ENCODE measurements at regions not wholly inside any gene's neighbourhood (a gene's known extent, or its start where the extent isn't known, plus 50 kb on each side); places are given as distances from the start of the nearest gene placed in this dataset.

DNA sequence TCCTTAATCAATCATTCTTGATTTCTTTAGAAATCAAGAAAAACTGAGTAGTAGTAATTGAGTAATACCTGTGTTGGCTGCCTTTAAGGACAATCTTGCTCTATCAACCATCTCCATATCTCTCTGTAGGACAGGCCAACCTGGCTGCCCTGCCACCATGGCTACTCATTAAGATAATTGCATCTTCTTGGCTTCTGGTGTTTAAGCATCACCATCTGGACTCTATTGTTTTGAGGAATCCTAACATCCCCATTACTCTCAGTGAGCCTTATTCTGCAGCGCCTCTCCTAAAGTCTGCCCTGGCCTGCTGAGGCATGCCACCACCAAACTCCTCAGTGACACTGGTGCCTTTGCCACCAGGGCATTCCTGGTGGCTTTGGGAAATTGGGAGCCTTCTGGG, 442.6 kb upstream of the ZNF507 start:
- Histone ChIP-seq H3K36me3 (ENCODE audit: control insufficient read depth, insufficient read depth, low read length) (no peaks in the 10 kb centered on the region), H3K4me3 (ENCODE audit: low read depth, low read length) (no peak overlapping the region), H3K27me3 (ENCODE audit: control insufficient read depth, insufficient read depth, low read length) (no peaks in the 10 kb centered on the region)
- no peak for DNase-seq (ENCODE audit: low read depth)
- CTCF ChIA-PET: no interaction called here
- TF ChIP-seq, protein P1, sequence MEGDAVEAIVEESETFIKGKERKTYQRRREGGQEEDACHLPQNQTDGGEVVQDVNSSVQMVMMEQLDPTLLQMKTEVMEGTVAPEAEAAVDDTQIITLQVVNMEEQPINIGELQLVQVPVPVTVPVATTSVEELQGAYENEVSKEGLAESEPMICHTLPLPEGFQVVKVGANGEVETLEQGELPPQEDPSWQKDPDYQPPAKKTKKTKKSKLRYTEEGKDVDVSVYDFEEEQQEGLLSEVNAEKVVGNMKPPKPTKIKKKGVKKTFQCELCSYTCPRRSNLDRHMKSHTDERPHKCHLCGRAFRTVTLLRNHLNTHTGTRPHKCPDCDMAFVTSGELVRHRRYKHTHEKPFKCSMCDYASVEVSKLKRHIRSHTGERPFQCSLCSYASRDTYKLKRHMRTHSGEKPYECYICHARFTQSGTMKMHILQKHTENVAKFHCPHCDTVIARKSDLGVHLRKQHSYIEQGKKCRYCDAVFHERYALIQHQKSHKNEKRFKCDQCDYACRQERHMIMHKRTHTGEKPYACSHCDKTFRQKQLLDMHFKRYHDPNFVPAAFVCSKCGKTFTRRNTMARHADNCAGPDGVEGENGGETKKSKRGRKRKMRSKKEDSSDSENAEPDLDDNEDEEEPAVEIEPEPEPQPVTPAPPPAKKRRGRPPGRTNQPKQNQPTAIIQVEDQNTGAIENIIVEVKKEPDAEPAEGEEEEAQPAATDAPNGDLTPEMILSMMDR (IDR thresholded peaks at IDR 0.05; ENCODE audit: insufficient read depth, low read depth, low read length): no peak
- POLR2A ChIA-PET: no interaction called here

GRCh38 chr19:31903979-31904378, 441.4 kb upstream of the ZNF507 start:
- TF ChIP-seq, protein P1 (IDR thresholded peaks at IDR 0.05; ENCODE audit: insufficient read depth, low read depth, low read length): no peak
- Histone ChIP-seq H3K4me3 (ENCODE audit: low read depth, low read length) (no peak overlapping the region), H3K36me3 (ENCODE audit: control insufficient read depth, insufficient read depth, low read length) (no peaks in the 10 kb centered on the region), H3K27me3 (ENCODE audit: control insufficient read depth, insufficient read depth, low read length) (no peaks in the 10 kb centered on the region)
- no peak for DNase-seq (ENCODE audit: low read depth)
- POLR2A ChIA-PET: no interaction called here
- CTCF ChIA-PET: no interaction called here

DNA sequence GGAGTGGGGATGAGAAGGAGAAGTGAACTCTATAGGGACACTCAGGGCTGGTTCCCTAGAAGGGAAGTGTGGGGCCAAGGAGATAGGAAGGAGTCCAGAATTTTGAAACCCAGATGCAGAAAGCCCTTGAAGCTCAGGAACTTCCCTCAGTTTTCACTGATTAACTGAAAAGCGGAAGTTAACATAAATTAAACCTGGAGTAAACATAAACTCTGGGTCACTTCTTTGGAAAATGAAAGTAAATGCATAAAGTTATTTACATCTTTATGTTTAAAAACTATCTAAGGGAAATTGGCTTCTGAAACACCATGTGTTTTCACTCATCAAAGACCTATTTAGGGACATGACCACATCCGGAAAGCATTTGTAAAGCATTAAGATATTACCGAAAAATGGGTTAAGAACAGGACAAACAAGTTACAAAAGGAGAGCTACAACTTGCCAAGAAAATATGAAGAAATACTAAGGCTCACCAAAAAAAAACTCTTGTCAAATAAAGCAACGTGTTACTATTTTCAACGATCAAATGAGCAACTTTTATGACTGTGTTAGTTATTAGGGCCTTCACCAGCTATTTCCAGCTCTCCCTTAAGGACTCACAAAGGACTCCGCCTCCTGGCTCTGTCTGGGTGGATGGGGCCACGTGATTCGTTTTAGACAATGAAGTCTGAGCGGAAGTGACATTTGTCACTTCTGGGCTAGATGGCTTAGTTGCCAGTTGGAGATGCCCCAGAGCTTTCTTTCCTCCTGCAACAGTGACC, 439.1 kb upstream of the ZNF507 start:
- DNase-seq (ENCODE audit: low read depth): no peak
- TF ChIP-seq, protein P1 (IDR thresholded peaks at IDR 0.05; ENCODE audit: insufficient read depth, low read depth, low read length): no peak
- Histone ChIP-seq H3K4me3 (ENCODE audit: low read depth, low read length) (no peak overlapping the region), H3K27me3 (ENCODE audit: control insufficient read depth, insufficient read depth, low read length) (no peaks in the 10 kb centered on the region), H3K36me3 (ENCODE audit: control insufficient read depth, insufficient read depth, low read length) (no peaks in the 10 kb centered on the region)
- ChIA-PET CTCF (interaction anchor here (0.6 kb wide), 1 partner anchor 129 kb away, joined by 6 read pairs; no protein-coding TSS in a partner anchor), POLR2A (no interaction called here)

DNA sequence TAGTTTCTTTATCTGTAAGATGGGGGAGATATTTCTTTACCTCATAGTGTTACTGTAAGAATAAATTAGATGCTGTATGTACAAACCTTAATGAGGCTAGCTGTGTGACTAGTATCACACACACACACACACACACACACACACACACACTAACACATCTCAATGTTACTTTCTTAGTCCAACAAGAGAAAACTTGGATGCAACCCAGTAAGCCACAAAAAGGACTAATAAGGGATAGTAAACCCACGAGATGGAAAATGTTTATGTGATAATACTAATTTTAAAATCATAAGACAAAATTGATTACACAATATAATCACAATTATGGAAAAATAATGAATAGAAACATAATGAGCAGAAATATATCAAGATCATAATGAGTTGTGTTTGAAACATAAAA, 437.7 kb upstream of the ZNF507 start:
- ChIA-PET CTCF (interaction anchor here (0.5 kb wide), 1 partner anchor 107 kb away, joined by 3 read pairs; no protein-coding TSS in a partner anchor), POLR2A (no interaction called here)
- no peak for DNase-seq (ENCODE audit: low read depth)
- no peaks in the 10 kb centered on the region for H3K27me3 ChIP-seq (ENCODE audit: control insufficient read depth, insufficient read depth, low read length)
- TF ChIP-seq, protein P1 (IDR thresholded peaks at IDR 0.05; ENCODE audit: insufficient read depth, low read depth, low read length): no peak
- H3K36me3 ChIP-seq (ENCODE audit: control insufficient read depth, insufficient read depth, low read length): no peaks in the 10 kb centered on the region
- H3K4me3 ChIP-seq (ENCODE audit: low read depth, low read length): no peak overlapping the region

DNA sequence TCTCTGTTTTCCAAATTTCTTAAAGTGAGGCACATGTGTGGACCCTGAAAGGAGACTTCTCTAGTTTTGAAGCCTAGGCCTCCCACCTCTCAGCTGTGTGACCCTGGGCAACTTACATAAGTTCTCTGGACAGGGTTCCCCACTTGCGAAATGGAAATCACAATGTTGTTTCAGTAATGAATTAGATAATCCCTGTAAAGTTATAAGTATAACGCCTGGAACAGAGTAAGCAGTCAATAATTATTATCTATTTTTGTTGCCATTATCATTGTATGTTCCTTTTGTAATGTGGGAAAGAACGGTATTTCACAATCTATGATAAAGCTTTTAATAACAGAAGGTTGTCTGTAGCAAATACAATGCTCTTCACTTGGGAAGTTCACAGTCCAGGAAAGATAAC, 437.3 kb upstream of the ZNF507 start:
- POLR2A ChIA-PET: no interaction called here
- TF ChIP-seq, protein P1 (IDR thresholded peaks at IDR 0.05; ENCODE audit: insufficient read depth, low read depth, low read length): no peak
- CTCF ChIA-PET: interaction anchor here (0.5 kb wide), 1 partner anchor 107 kb away, joined by 3 read pairs; no protein-coding TSS in a partner anchor
- Histone ChIP-seq H3K27me3 (ENCODE audit: control insufficient read depth, insufficient read depth, low read length) (no peaks in the 10 kb centered on the region), H3K4me3 (ENCODE audit: low read depth, low read length) (no peak overlapping the region), H3K36me3 (ENCODE audit: control insufficient read depth, insufficient read depth, low read length) (no peaks in the 10 kb centered on the region)
- DNase-seq (ENCODE audit: low read depth): no peak

Measured in BJ (cell line).